ENCODE measurements at regions not wholly inside any gene's neighbourhood (a gene's known extent, or its start where the extent isn't known, plus 50 kb on each side); places are given as distances from the start of the nearest gene placed in this dataset.

DNA sequence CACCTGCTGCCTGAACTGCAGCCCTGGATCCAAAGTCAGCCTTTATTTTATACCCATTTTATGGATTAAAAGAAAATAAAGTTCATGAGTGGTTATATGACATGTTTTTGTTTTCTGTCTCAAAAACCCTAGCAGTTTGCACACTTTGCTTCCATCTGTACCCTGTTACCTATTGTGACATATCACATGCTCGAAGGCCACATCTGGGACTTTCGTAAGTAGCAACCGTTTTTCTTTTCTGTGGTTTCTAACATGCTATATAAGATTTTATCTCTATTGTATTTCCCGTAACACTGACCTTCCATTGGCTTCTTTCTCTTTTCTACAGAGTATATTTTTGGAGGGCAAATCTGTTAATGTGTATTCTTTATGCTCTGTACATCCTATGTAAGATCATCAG, 1007.2 kb downstream of the PCDH9 start:
- Mint-ChIP-seq H3K36me3 (0 out of 2 replicates have a peak, but pooled peaks cover 2% of the 10 kb centered on the region), H3K4me1 (peaks cover 61% of the 10 kb centered on the region), H3K4me3 (no peak overlapping the region), H3K27me3 (ENCODE audit: low read depth) (peaks cover 92% of the 10 kb centered on the region), H3K9me3 (no peaks in the 10 kb centered on the region), H3K27ac (no peak overlapping the region)
- TF ChIP-seq, protein P1, sequence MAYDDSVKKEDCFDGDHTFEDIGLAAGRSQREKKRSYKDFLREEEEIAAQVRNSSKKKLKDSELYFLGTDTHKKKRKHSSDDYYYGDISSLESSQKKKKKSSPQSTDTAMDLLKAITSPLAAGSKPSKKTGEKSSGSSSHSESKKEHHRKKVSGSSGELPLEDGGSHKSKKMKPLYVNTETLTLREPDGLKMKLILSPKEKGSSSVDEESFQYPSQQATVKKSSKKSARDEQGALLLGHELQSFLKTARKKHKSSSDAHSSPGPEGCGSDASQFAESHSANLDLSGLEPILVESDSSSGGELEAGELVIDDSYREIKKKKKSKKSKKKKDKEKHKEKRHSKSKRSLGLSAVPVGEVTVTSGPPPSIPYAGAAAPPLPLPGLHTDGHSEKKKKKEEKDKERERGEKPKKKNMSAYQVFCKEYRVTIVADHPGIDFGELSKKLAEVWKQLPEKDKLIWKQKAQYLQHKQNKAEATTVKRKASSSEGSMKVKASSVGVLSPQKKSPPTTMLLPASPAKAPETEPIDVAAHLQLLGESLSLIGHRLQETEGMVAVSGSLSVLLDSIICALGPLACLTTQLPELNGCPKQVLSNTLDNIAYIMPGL (CRISPR knock-in tag; IDR thresholded peaks at IDR 0.05) = no peak
- TF ChIP-seq, protein P2, sequence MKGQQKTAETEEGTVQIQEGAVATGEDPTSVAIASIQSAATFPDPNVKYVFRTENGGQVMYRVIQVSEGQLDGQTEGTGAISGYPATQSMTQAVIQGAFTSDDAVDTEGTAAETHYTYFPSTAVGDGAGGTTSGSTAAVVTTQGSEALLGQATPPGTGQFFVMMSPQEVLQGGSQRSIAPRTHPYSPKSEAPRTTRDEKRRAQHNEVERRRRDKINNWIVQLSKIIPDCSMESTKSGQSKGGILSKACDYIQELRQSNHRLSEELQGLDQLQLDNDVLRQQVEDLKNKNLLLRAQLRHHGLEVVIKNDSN (CRISPR knock-in tag; IDR thresholded peaks at IDR 0.05) = no peak
- TF ChIP-seq, protein P3, sequence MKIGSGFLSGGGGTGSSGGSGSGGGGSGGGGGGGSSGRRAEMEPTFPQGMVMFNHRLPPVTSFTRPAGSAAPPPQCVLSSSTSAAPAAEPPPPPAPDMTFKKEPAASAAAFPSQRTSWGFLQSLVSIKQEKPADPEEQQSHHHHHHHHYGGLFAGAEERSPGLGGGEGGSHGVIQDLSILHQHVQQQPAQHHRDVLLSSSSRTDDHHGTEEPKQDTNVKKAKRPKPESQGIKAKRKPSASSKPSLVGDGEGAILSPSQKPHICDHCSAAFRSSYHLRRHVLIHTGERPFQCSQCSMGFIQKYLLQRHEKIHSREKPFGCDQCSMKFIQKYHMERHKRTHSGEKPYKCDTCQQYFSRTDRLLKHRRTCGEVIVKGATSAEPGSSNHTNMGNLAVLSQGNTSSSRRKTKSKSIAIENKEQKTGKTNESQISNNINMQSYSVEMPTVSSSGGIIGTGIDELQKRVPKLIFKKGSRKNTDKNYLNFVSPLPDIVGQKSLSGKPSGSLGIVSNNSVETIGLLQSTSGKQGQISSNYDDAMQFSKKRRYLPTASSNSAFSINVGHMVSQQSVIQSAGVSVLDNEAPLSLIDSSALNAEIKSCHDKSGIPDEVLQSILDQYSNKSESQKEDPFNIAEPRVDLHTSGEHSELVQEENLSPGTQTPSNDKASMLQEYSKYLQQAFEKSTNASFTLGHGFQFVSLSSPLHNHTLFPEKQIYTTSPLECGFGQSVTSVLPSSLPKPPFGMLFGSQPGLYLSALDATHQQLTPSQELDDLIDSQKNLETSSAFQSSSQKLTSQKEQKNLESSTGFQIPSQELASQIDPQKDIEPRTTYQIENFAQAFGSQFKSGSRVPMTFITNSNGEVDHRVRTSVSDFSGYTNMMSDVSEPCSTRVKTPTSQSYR (CRISPR knock-in tag; IDR thresholded peaks at IDR 0.05) = no peak
- TF ChIP-seq, protein P4, sequence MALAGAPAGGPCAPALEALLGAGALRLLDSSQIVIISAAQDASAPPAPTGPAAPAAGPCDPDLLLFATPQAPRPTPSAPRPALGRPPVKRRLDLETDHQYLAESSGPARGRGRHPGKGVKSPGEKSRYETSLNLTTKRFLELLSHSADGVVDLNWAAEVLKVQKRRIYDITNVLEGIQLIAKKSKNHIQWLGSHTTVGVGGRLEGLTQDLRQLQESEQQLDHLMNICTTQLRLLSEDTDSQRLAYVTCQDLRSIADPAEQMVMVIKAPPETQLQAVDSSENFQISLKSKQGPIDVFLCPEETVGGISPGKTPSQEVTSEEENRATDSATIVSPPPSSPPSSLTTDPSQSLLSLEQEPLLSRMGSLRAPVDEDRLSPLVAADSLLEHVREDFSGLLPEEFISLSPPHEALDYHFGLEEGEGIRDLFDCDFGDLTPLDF (CRISPR knock-in tag; IDR thresholded peaks at IDR 0.05) = no peak
- TF ChIP-seq ATF1 (CRISPR knock-in tag; IDR thresholded peaks at IDR 0.05) = no peak
- TF ChIP-seq MXD4 (CRISPR knock-in tag; IDR thresholded peaks at IDR 0.05; ENCODE audit: borderline replicate concordance) = no peak
- TF ChIP-seq GABPB1 (CRISPR knock-in tag; IDR thresholded peaks at IDR 0.05) = no peak
- TF ChIP-seq, protein P5, sequence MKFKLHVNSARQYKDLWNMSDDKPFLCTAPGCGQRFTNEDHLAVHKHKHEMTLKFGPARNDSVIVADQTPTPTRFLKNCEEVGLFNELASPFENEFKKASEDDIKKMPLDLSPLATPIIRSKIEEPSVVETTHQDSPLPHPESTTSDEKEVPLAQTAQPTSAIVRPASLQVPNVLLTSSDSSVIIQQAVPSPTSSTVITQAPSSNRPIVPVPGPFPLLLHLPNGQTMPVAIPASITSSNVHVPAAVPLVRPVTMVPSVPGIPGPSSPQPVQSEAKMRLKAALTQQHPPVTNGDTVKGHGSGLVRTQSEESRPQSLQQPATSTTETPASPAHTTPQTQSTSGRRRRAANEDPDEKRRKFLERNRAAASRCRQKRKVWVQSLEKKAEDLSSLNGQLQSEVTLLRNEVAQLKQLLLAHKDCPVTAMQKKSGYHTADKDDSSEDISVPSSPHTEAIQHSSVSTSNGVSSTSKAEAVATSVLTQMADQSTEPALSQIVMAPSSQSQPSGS (CRISPR knock-in tag; IDR thresholded peaks at IDR 0.05; ENCODE audit: borderline replicate concordance, low read depth) = no peak
- TF ChIP-seq, protein P6, sequence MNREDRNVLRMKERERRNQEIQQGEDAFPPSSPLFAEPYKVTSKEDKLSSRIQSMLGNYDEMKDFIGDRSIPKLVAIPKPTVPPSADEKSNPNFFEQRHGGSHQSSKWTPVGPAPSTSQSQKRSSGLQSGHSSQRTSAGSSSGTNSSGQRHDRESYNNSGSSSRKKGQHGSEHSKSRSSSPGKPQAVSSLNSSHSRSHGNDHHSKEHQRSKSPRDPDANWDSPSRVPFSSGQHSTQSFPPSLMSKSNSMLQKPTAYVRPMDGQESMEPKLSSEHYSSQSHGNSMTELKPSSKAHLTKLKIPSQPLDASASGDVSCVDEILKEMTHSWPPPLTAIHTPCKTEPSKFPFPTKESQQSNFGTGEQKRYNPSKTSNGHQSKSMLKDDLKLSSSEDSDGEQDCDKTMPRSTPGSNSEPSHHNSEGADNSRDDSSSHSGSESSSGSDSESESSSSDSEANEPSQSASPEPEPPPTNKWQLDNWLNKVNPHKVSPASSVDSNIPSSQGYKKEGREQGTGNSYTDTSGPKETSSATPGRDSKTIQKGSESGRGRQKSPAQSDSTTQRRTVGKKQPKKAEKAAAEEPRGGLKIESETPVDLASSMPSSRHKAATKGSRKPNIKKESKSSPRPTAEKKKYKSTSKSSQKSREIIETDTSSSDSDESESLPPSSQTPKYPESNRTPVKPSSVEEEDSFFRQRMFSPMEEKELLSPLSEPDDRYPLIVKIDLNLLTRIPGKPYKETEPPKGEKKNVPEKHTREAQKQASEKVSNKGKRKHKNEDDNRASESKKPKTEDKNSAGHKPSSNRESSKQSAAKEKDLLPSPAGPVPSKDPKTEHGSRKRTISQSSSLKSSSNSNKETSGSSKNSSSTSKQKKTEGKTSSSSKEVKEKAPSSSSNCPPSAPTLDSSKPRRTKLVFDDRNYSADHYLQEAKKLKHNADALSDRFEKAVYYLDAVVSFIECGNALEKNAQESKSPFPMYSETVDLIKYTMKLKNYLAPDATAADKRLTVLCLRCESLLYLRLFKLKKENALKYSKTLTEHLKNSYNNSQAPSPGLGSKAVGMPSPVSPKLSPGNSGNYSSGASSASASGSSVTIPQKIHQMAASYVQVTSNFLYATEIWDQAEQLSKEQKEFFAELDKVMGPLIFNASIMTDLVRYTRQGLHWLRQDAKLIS (CRISPR knock-in tag; IDR thresholded peaks at IDR 0.05; ENCODE audit: borderline replicate concordance) = no peak
- no peak for TF ChIP-seq ZBTB21 (CRISPR knock-in tag; IDR thresholded peaks at IDR 0.05; ENCODE audit: borderline replicate concordance)
- TF ChIP-seq ESRRA (CRISPR knock-in tag; IDR thresholded peaks at IDR 0.05; ENCODE audit: borderline replicate concordance) = no peak
- no peak for TF ChIP-seq SMAD3 (CRISPR knock-in tag; IDR thresholded peaks at IDR 0.05; ENCODE audit: borderline replicate concordance)
- TF ChIP-seq TP53 (CRISPR knock-in tag; IDR thresholded peaks at IDR 0.05) = no peak
- TF ChIP-seq, protein P7, sequence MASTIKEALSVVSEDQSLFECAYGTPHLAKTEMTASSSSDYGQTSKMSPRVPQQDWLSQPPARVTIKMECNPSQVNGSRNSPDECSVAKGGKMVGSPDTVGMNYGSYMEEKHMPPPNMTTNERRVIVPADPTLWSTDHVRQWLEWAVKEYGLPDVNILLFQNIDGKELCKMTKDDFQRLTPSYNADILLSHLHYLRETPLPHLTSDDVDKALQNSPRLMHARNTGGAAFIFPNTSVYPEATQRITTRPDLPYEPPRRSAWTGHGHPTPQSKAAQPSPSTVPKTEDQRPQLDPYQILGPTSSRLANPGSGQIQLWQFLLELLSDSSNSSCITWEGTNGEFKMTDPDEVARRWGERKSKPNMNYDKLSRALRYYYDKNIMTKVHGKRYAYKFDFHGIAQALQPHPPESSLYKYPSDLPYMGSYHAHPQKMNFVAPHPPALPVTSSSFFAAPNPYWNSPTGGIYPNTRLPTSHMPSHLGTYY (CRISPR knock-in tag; IDR thresholded peaks at IDR 0.05) = no peak
- TF ChIP-seq, protein P8, sequence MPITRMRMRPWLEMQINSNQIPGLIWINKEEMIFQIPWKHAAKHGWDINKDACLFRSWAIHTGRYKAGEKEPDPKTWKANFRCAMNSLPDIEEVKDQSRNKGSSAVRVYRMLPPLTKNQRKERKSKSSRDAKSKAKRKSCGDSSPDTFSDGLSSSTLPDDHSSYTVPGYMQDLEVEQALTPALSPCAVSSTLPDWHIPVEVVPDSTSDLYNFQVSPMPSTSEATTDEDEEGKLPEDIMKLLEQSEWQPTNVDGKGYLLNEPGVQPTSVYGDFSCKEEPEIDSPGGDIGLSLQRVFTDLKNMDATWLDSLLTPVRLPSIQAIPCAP (CRISPR knock-in tag; IDR thresholded peaks at IDR 0.05) = no peak
- TF ChIP-seq KAT7 (CRISPR knock-in tag; IDR thresholded peaks at IDR 0.05; ENCODE audit: borderline replicate concordance) = no peak
- TF ChIP-seq ZNF232 (CRISPR knock-in tag; IDR thresholded peaks at IDR 0.05) = no peak
- TF ChIP-seq, protein P9, sequence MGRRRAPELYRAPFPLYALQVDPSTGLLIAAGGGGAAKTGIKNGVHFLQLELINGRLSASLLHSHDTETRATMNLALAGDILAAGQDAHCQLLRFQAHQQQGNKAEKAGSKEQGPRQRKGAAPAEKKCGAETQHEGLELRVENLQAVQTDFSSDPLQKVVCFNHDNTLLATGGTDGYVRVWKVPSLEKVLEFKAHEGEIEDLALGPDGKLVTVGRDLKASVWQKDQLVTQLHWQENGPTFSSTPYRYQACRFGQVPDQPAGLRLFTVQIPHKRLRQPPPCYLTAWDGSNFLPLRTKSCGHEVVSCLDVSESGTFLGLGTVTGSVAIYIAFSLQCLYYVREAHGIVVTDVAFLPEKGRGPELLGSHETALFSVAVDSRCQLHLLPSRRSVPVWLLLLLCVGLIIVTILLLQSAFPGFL (CRISPR knock-in tag; IDR thresholded peaks at IDR 0.05; ENCODE audit: borderline replicate concordance) = no peak
- DNase-seq (ENCODE audit: low spot score) (no peak), ATAC-seq (no peak)
- CTCF ChIA-PET = no interaction called here
- POLR2A ChIA-PET = no interaction called here
